BLaER1 (cell line): ENCODE measurements at regions not wholly inside any gene's neighbourhood (a gene's known extent, or its start where the extent isn't known, plus 50 kb on each side); places are given as distances from the start of the nearest gene placed in this dataset.

Source experiments
- H3K27ac ChIP-seq: shearing (Covaris generic); formaldehyde crosslinking; 2 replicates; pipeline ENCODE4 v1.8.1; 2022
- H3K27me3 ChIP-seq: shearing (Covaris generic); formaldehyde crosslinking; 2 replicates; pipeline ENCODE4 v1.8.1; 2022
- H3K36me3 ChIP-seq: shearing (Covaris generic); formaldehyde crosslinking; 2 replicates; pipeline ENCODE4 v1.8.1; 2022
- H3K4me1 ChIP-seq: shearing (Covaris generic); formaldehyde crosslinking; 2 replicates; pipeline ENCODE4 v1.8.1; 2022
- H3K4me2 ChIP-seq: shearing (Covaris generic); formaldehyde crosslinking; 2 replicates; pipeline ENCODE4 v1.8.1; 2022
- H3K4me3 ChIP-seq: shearing (Covaris generic); formaldehyde crosslinking; 2 replicates; pipeline ENCODE4 v1.8.1; 2022
- H3K9ac ChIP-seq: shearing (Covaris generic); formaldehyde crosslinking; 2 replicates; pipeline ENCODE4 v1.8.1; 2022
- H3K9me3 ChIP-seq: shearing (Covaris generic); formaldehyde crosslinking; 2 replicates; pipeline ENCODE4 v1.8.1; 2022
- H4K20me1 ChIP-seq: shearing (Covaris generic); formaldehyde crosslinking; 2 replicates; pipeline ENCODE4 v1.8.1; 2022
- Cebpa-rat ChIP-seq: shearing (Covaris generic); IDR thresholded peaks from 2 replicates; pipeline ENCODE4 v1.8.1; 2022

GRCh38 chr18:78666666-78667335 is 312.8 kb upstream of the SALL3 start:
- Histone ChIP-seq H3K9ac (no peak overlapping the region), H3K36me3 (no peaks in the 10 kb centered on the region), H3K4me2 (no peak overlapping the region), H4K20me1 (no peaks in the 10 kb centered on the region), H3K27me3 (no peaks in the 10 kb centered on the region), H3K9me3 (no peaks in the 10 kb centered on the region), H3K27ac (no peak overlapping the region), H3K4me1 (no peaks in the 10 kb centered on the region), H3K4me3 (no peak overlapping the region)
- TF ChIP-seq Cebpa-rat, result no peak

- H3K27ac ChIP-seq, result no peak overlapping the region
- H3K9ac ChIP-seq, result no peak overlapping the region
- no peaks in the 10 kb centered on the region for H3K36me3 ChIP-seq
- no peaks in the 10 kb centered on the region for H3K9me3 ChIP-seq
- H3K4me2 ChIP-seq, result no peak overlapping the region
- H3K27me3 ChIP-seq, result no peaks in the 10 kb centered on the region
- H3K4me1 ChIP-seq, result no peaks in the 10 kb centered on the region
- no peak overlapping the region for H3K4me3 ChIP-seq
- no peaks in the 10 kb centered on the region for H4K20me1 ChIP-seq
- no peak for TF ChIP-seq Cebpa-rat
Measured at GRCh38 chr18:78670778-78671391, 308.7 kb upstream of the SALL3 start.

- H3K27ac ChIP-seq, result no peak overlapping the region
- no peak overlapping the region for H3K9ac ChIP-seq
- no peaks in the 10 kb centered on the region for H3K9me3 ChIP-seq
- no peaks in the 10 kb centered on the region for H4K20me1 ChIP-seq
- no peaks in the 10 kb centered on the region for H3K4me1 ChIP-seq
- no peaks in the 10 kb centered on the region for H3K36me3 ChIP-seq
- no peak for TF ChIP-seq Cebpa-rat
- no peaks in the 10 kb centered on the region for H3K27me3 ChIP-seq
- H3K4me3 ChIP-seq, result no peak overlapping the region
- no peak overlapping the region for H3K4me2 ChIP-seq
Measured at GRCh38 chr18:78671551-78671950, 308.1 kb upstream of the SALL3 start.

GRCh38 chr18:78672862-78673446 is 306.7 kb upstream of the SALL3 start:
- Histone ChIP-seq H3K36me3 (no peaks in the 10 kb centered on the region), H3K27ac (no peak overlapping the region), H3K9ac (no peak overlapping the region), H3K9me3 (no peaks in the 10 kb centered on the region), H3K4me3 (no peak overlapping the region), H3K27me3 (no peaks in the 10 kb centered on the region), H3K4me2 (no peak overlapping the region), H3K4me1 (no peaks in the 10 kb centered on the region), H4K20me1 (no peaks in the 10 kb centered on the region)
- no peak for TF ChIP-seq Cebpa-rat

GRCh38 chr18:78673516-78674321 is 305.9 kb upstream of the SALL3 start:
- H3K9me3 ChIP-seq, result no peaks in the 10 kb centered on the region
- no peaks in the 10 kb centered on the region for H4K20me1 ChIP-seq
- H3K27me3 ChIP-seq, result no peaks in the 10 kb centered on the region
- H3K4me3 ChIP-seq, result no peak overlapping the region
- no peaks in the 10 kb centered on the region for H3K36me3 ChIP-seq
- H3K4me1 ChIP-seq, result 0 out of 2 replicates have a peak, but pooled peaks cover 5% of the 10 kb centered on the region
- H3K9ac ChIP-seq, result no peak overlapping the region
- TF ChIP-seq Cebpa-rat, result no peak
- no peak overlapping the region for H3K4me2 ChIP-seq
- H3K27ac ChIP-seq, result no peak overlapping the region

- Histone ChIP-seq H3K36me3 (no peaks in the 10 kb centered on the region), H3K9ac (no peak overlapping the region), H3K27ac (no peak overlapping the region), H3K9me3 (no peaks in the 10 kb centered on the region), H3K4me3 (no peak overlapping the region), H3K4me1 (0 out of 2 replicates have a peak, but pooled peaks cover 5% of the 10 kb centered on the region), H3K4me2 (no peak overlapping the region), H3K27me3 (no peaks in the 10 kb centered on the region), H4K20me1 (no peaks in the 10 kb centered on the region)
- no peak for TF ChIP-seq Cebpa-rat
Measured at GRCh38 chr18:78675231-78675630, 304.4 kb upstream of the SALL3 start.

- H3K27ac ChIP-seq, result no peak overlapping the region
- TF ChIP-seq Cebpa-rat, result no peak
- H3K27me3 ChIP-seq, result no peaks in the 10 kb centered on the region
Measured at GRCh38 chr18:78676622-78677482, 302.8 kb upstream of the SALL3 start.

GRCh38 chr18:78677483-78678317 is 301.9 kb upstream of the SALL3 start:
- H3K27ac ChIP-seq, result no peak overlapping the region
- H3K27me3 ChIP-seq, result no peaks in the 10 kb centered on the region
- no peak overlapping the region for H3K9ac ChIP-seq
- H4K20me1 ChIP-seq, result no peaks in the 10 kb centered on the region
- no peak overlapping the region for H3K4me3 ChIP-seq
- H3K36me3 ChIP-seq, result no peaks in the 10 kb centered on the region
- 0 out of 2 replicates have a peak, but pooled peaks cover 5% of the 10 kb centered on the region for H3K4me1 ChIP-seq
- H3K9me3 ChIP-seq, result no peaks in the 10 kb centered on the region
- no peak for TF ChIP-seq Cebpa-rat
- no peak overlapping the region for H3K4me2 ChIP-seq

More at GRCh38 chr18:78676622-78677482, 302.8 kb upstream of the SALL3 start:
- Histone ChIP-seq H3K9me3 (no peaks in the 10 kb centered on the region), H3K4me2 (no peak overlapping the region), H3K9ac (no peak overlapping the region), H3K4me1 (0 out of 2 replicates have a peak, but pooled peaks cover 5% of the 10 kb centered on the region), H3K36me3 (no peaks in the 10 kb centered on the region), H4K20me1 (no peaks in the 10 kb centered on the region), H3K4me3 (no peak overlapping the region)
